K562 (cell line): ENCODE measurements at regions not wholly inside any gene's neighbourhood (a gene's known extent, or its start where the extent isn't known, plus 50 kb on each side); places are given as distances from the start of the nearest gene placed in this dataset.

Source experiments
- ATF3 ChIP-seq, 2 experiments: fragments of 450-650 bp in 1 of 2; sonication (generic) in 1 of 2; formaldehyde crosslinking in 1 of 2; IDR thresholded peaks in 1 of 2; conservative IDR thresholded peaks in 1 of 2; 2 replicates each; pipeline versions ENCODE4 v1.6.1 to v1.8.1; 2016 to 2023; ENCODE audit warnings: mild to moderate bottlenecking in 2 of 2, moderate library complexity in 2 of 2, inconsistent platforms in 1 of 2, missing genetic modification reagents in 1 of 2
- ZNF407 ChIP-seq: fragments of 450-650 bp; IDR thresholded peaks from 2 replicates; pipeline ENCODE4 v1.6.1; 2016; ENCODE audit warnings: low read depth

- no peak for TF ChIP-seq ZNF407
- peak; percentile 75 for TF ChIP-seq ATF3 (IDR thresholded peaks at IDR 0.05)
- TF ChIP-seq ATF3 (CRISPR knock-in tag; conservative IDR thresholded peaks at IDR 0.05): no peak
Measured at GRCh38 chr1:229012823-229013222, 258.1 kb upstream of the RAB4A start (continued).
